Fibroblast of upper back skin (primary cell): ENCODE measurements at regions not wholly inside any gene's neighbourhood (a gene's known extent, or its start where the extent isn't known, plus 50 kb on each side); places are given as distances from the start of the nearest gene placed in this dataset.
"Not testable (repeated sequence)": the region's sequence is repeated elsewhere in the genome, so short reads cannot be mapped to it uniquely, and the experiment has no call there.

Experiments
- DNase-seq: peaks from one replicate; pipeline ENCODE4 v3.0.0-alpha.2; 2013

DNA sequence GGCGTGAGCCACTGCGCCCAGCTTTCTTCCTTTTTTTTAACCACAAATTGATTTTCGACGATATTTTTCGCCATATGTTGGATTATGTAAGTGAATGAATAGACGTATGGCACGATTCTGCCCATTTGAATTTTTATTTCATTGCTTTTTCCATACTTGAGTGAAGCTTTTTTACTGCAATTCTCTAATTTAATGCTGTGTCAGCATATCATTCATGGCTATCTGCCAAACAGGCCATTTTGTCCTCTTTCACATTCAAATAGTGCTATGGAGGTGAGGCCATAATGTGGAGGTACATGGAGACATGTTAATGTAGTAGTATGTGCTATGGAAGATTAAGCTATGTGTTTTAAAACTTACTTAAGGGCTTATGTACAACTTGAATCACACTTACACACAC is 152.1 kb upstream of the TUSC1 start:
- DNase-seq, result no peak

GRCh38 chr9:25827626-25828025 is 149.4 kb upstream of the TUSC1 start:
- no peak for DNase-seq

DNA sequence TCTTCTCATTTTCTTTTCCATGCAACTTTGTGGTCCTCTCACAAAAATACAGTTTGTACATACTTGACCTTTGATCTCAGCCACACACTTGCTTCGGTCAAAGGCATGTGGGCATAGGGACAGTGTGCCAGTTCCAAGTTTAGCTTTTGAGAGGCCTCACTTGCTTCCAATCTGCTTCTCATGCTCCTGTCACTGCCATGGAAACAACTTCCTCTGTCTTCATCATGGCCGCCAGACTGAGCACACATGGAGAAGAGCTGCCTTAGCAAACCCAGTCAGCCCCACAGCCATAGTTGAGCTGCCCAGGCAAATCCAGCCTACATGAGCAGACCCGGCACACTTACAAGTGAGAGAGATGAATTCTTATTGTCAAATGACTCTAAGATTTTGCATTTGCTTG is 138.2 kb upstream of the TUSC1 start:
- DNase-seq, result no peak

- no peak for DNase-seq
Measured at GRCh38 chr9:25814023-25814422, 135.8 kb upstream of the TUSC1 start.

DNA sequence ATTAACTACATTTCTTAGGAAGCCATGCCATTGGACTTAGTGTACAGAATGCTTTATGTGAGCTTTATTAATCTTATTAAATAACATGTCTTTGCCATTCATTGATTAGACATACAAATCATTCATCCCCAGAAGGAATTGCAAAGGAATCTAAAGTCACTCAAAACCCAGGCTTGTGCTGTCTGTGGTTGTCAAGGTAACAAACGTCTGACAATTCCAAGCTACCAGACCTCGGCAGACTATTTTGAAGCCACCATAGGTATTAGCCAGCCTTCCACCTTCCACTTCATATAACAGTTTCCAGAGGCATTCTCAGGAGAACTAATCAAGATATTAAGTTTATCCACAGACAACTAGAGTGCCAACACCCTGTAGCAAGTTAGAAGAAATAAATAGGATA is 135.2 kb upstream of the TUSC1 start:
- DNase-seq, result peak; percentile 2

DNA sequence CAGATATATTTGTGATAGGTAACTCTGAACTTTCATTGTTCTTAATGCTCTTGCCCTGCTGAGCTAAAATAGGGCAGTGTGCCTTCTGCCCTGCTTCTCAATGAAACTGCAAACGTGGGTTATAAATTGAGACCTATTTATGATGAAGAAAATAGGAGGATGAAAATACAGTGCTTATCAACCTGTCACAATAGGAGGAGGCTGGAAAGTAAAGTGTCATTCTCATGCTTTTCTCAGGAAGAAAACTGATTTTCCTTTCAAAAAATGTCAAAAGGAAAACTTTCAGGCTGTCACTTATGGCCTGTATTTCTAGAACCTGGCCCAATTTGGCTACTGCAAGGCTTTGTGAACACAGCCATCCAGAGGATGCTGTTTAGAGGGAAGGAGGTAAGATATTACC is 130.3 kb upstream of the TUSC1 start:
- DNase-seq, result no peak

GRCh38 chr9:25804856-25805255 is 126.6 kb upstream of the TUSC1 start:
- no peak for DNase-seq

DNA sequence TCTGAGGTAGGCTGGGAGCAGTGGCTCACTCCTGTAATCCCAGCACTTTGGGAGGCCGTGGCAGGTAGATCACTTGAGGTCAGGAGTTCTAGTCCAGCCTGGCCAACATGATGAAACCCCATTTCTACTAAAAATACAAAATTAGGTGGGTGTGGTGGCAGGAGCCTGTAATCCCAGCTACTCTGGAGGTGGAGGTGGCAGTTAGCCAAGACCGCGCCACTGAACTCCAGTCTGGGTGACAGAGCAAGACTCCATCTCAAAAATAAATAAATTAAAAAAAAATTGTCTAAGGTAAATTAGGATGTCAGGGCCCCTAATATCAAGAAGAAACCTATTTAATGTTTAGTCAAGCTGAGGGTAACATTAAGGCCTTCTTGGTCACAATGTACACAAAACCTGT is 123.7 kb upstream of the TUSC1 start:
- DNase-seq, result not testable (repeated sequence)

GRCh38 chr9:25773805-25774204 is 95.6 kb upstream of the TUSC1 start:
- no peak for DNase-seq

DNA sequence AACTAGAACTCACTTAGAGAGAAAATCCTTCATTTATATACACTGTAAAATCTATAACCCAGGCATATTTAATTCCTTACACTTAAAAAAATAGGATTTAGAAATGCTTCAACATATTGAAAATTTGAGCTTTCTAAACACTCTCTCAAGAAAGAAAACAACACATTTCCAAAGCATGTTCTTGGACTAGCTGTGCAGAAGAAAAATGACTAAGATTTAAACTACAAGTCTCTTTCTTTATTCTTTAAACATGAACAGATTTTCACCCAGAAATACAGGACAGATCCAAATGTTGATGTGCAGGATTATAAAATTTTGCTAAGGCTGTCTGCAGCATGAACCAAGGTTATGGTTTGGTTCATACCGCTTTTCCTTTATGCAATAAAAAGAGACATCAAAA is 77.7 kb upstream of the TUSC1 start:
- no peak for DNase-seq

DNA sequence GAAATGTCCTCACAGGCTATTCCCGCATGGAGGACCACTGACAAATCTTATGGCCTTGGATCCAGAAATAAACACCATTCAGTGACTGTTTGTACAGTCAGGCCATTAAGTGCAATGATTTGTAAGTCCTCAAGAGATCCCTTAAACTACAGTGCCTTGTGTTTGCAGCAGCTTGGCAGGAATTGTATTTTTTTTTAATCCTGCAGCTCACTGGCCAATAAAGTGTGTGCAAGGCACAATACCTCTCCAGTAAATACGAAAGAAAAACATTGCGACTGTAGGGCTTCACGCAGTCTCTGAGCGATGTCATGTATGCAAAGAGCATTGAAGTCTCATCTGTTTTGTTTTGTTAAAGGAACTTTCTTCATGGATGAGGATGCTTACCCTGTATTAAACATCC is 74.2 kb upstream of the TUSC1 start:
- no peak for DNase-seq

DNA sequence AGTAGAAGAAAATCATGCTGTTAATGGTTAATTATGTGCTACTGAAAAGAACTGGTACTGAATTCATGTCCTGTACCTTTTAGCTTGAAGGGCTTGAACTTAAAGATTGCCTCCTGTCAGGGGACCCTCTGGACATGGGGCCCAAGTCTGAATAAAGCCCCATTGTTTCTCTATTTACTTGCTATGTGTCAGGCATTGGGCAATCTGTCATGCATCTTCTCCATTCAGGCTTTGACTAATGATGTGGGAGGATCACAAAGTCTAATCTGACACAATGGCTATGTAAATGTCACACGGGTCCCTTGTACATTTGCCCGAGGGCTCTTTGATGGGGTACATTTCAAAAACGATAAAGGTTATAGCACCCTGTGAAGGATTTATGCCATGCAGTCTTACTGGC is 64.0 kb upstream of the TUSC1 start:
- no peak for DNase-seq

DNA sequence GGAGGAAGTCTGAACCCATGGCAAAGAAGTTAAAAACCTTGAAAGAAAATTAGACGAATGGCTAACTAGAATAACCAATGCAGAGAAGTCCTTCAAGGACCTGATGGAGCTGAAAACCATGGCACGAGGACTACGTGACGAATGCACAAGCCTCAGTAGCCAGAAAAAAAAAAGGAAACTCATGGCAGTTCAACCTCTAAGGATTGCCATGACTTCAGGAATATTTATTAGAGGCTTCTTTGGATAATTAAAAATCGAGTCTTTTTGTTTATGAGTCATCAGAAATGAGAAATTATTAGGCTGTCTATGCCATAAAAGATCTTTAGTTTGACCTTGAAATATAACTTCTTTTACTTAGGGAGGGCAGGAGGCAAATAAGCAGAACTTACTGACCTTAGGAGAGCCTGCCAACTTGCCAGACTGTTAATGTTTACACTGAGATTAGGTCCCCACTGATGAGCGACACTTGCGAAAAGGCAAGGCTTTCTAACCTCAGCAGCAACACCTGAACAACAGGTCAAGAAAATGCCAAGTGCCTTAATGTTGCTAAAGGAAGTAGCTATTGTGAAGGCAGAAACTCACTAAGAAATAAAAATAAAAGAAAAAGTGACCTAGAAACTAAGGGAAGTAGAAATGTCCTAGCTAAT is 55.2 kb upstream of the TUSC1 start:
- DNase-seq, result no peak

DNA sequence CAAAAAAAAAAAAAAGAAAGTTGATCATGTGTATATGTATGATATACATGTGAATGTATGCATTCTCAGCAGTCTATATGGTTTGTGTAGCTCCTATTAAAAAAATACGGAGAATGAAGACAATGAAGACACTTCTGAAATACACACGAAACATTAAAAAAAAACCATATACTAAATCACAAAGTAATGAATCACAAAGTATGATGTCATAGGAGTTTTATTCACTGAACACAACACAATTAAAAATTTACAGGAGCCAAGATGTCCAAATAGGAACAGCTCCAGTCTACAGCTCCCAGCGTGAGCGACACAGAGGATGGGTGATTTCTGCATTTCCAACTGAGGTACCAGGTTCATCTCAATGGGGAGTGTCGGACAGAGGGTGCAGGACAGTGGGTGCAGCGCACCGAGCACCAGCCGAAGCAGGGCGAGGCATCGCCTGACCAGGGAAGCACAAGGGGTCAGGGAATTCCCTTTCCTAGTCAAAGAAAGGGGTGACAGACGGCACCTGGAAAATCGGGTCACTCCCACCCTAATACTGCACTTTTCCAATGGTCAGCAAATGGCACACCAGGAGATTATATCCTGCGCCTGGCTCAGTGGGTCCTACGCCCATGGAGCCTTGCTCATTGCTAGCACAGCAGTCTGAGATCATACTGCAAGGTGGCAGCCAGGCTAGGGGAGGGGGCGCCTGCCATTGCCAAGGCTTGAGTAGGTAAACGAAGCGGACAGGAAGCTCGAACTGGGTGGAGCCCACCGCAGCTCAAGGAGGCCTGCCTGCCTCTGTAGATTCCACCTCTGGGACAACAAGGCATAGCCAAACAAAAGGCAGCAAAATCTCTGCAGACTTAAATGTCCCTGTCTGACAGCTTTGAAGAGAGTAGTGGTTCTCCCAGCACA is 53.9 kb upstream of the TUSC1 start:
- DNase-seq, result not testable (repeated sequence)
